Activated T-helper 2 cell treated with anti-CD3 and anti-CD28 coated beads, Interferon-gamma antibody, Interleukin-2, Interleukin-4, amounts not matched to agents 10 μg/mL and 5 μg/mL and 100 μg/mL, durations not matched to agents 14 hours and 24 hours and 36 hours (primary cell): ENCODE measurements at regions not wholly inside any gene's neighbourhood (a gene's known extent, or its start where the extent isn't known, plus 50 kb on each side); places are given as distances from the start of the nearest gene placed in this dataset.

Experiments used
- DNase-seq: peaks from one replicate; pipeline ENCODE4 v3.0.0; 2021; ENCODE audit warnings: low spot score
- H3K27ac Mint-ChIP-seq: one replicate; pipeline ENCODE4 v1.8.0; 2021; ENCODE audit warnings: mixed read lengths
- H3K27me3 Mint-ChIP-seq: one replicate; pipeline ENCODE4 v1.8.0; 2021; ENCODE audit warnings: low read depth, mixed read lengths
- H3K36me3 Mint-ChIP-seq: one replicate; pipeline ENCODE4 v1.8.0; 2021; ENCODE audit warnings: low read depth, mixed read lengths
- H3K4me1 Mint-ChIP-seq: one replicate; pipeline ENCODE4 v1.8.0; 2021; ENCODE audit warnings: low read depth, mixed read lengths
- H3K4me3 Mint-ChIP-seq: one replicate; pipeline ENCODE4 v1.8.0; 2021; ENCODE audit warnings: low read depth, mild to moderate bottlenecking, moderate library complexity, mixed read lengths
- H3K9me3 Mint-ChIP-seq: one replicate; pipeline ENCODE4 v1.8.0; 2021; ENCODE audit warnings: mixed read lengths
- intact Hi-C: fragments of 100-400 bp; cut with micrococcal nuclease; formaldehyde crosslinking; loops from one replicate; pipeline ENCODE4 v1.15.1; 2023

DNA sequence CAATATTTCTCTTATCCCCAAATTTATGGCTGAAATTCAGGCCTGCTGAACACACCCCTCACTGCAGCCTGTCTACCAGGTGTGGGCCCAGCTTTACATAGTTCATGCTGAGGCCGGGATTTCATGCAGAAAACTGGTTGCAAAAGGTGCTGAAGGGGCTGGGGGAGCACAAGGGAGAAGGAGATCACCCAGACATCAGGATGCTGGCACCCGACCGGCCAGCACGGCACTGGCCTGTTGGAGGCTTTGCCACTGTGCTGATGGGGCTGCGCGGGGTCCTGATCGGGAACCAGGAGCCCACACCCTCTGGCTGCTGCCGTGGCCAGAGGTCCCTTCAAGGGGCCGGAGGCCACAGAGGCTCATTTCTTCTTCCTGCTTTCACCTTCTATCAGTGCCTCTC is 177.9 kb upstream of the C2CD4B start:
- Mint-ChIP-seq H3K36me3 (no peaks in the 10 kb centered on the region), H3K9me3 (no peaks in the 10 kb centered on the region), H3K27me3 (no peaks in the 10 kb centered on the region), H3K4me1 (peaks cover 6% of the 10 kb centered on the region), H3K27ac (no peak overlapping the region), H3K4me3 (no peak overlapping the region)
- no peak for DNase-seq
- intact Hi-C loops, result no loop called here

DNA sequence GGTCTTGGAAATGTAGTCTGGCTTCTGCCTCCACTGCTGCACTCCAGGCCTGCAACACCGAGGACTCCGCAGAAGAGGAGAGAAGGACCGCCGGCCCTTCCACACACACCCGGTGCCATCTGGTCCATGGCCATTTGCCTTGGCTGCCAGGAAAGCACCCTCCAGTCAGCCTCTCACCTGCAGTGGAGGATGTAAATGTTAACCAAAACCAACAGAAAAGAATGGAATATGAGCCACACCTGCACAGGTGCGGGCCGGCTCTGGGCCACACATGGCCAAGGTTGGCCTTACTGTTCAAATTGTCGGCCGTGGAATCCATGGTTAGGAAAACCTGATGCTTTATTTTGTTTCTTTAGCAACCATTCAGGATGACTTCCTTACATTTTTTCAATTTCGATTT is 178.3 kb upstream of the C2CD4B start:
- no peak overlapping the region for H3K27ac Mint-ChIP-seq
- intact Hi-C loops, result no loop called here
- no peaks in the 10 kb centered on the region for H3K27me3 Mint-ChIP-seq
- H3K4me1 Mint-ChIP-seq, result peaks cover 6% of the 10 kb centered on the region
- no peaks in the 10 kb centered on the region for H3K9me3 Mint-ChIP-seq
- no peak overlapping the region for H3K4me3 Mint-ChIP-seq
- no peaks in the 10 kb centered on the region for H3K36me3 Mint-ChIP-seq
- DNase-seq, result no peak

DNA sequence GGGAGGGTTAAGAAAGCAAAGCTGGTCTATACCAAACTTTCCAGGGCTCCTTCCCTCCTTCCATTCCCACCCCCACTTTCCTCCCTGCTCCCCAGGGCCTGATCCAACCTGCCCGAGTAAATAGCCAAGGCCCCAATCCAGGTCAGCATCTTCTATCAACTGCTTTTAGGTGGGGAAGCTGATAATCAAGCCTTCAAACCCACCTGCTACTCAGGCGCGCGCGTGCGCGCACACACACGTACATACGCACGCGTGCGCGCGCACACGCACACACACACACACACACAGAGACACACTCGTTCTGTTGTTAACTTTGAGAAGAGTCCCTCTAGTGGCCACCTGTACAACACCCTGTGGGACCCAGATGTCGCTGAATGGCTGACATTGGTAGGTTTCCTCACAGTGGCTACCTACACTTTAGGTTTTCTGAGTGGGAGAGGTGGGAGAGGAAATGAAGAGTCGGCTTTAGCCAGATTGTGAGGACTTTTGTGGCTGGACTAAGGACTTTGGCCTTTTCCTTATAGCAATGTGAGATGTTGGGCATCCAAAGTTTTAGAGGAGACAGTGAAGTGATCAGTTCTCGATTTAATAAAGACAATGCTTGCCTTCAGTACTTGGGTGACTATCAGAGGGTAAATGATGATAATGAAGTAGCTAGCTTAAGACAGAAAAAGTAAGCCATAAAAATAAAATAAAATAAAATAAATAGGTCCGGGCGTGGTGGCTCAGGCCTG is 179.9 kb upstream of the C2CD4B start:
- DNase-seq, result peak; percentile 39
- no peaks in the 10 kb centered on the region for H3K36me3 Mint-ChIP-seq
- H3K4me3 Mint-ChIP-seq, result peak overlapping the region; percentile 56
- no peaks in the 10 kb centered on the region for H3K9me3 Mint-ChIP-seq
- H3K27ac Mint-ChIP-seq, result no peak overlapping the region
- intact Hi-C loops, result no loop called here
- no peaks in the 10 kb centered on the region for H3K27me3 Mint-ChIP-seq
- H3K4me1 Mint-ChIP-seq, result peaks cover 6% of the 10 kb centered on the region

DNA sequence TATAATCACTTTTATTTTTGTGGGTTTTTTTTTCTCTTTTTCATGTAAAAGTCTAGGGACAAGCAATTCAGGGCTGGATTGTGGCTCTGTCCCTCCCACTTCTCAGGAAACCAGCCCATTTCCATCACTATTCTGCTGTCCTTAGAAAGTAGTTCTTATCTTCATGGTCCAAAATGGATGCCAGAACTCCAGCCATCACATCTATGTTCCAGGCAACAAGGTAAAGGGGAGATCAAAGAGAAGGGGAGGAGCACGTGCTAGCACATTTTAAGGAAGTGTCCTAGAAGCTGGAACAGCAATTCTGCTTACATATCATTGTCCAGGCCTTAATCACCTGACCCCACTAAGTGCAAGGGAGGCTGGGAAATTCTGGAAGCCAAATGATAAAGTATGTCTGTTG is 181.1 kb upstream of the C2CD4B start:
- Mint-ChIP-seq H3K27me3 (no peaks in the 10 kb centered on the region), H3K4me1 (peaks cover 6% of the 10 kb centered on the region), H3K4me3 (no peak overlapping the region), H3K9me3 (no peaks in the 10 kb centered on the region), H3K27ac (no peak overlapping the region), H3K36me3 (no peaks in the 10 kb centered on the region)
- DNase-seq, result no peak
- intact Hi-C loops, result no loop called here

DNA sequence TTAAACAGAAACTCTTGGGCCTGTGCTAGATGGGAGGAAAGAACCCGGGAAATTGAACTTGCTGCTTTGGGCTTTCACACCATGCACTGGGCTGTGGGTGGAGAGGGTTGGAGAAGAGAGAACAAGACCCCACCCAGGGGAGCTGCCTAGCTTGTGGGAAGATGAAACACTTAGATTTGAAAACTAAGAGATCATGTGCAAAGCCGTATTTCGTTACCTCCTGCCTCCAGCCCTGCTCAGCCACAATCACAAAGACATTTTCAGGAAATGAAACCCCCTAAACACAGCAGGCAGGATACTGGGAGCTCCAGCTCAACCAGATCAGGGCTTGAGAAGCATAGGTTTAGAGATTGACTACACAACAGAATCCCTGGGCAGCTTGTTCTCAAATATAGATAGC is 183.0 kb upstream of the C2CD4B start:
- no peaks in the 10 kb centered on the region for H3K9me3 Mint-ChIP-seq
- H3K27me3 Mint-ChIP-seq, result no peaks in the 10 kb centered on the region
- intact Hi-C loops, result no loop called here
- peaks cover 6% of the 10 kb centered on the region for H3K4me1 Mint-ChIP-seq
- no peak overlapping the region for H3K27ac Mint-ChIP-seq
- no peak overlapping the region for H3K4me3 Mint-ChIP-seq
- no peak for DNase-seq
- H3K36me3 Mint-ChIP-seq, result no peaks in the 10 kb centered on the region

DNA sequence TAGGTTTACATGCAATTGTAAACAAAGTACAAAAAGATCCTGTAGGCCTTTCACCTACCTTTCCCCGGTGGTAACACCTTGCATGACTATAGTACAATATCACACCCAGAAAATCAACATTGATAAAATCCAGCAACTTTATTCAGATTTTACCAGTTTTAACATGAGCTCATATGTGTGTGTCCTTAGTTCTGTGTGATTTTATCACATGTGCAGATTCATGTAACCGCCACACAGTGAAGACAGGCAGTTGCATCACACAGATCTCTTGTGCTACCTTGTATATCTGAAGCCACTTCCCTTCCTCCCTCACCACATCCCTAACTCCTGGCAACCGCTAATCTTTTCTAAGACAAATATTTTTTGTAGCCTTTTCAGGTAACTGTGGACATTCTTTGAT is 183.5 kb upstream of the C2CD4B start:
- H3K4me3 Mint-ChIP-seq, result no peak overlapping the region
- H3K4me1 Mint-ChIP-seq, result peaks cover 6% of the 10 kb centered on the region
- no peak overlapping the region for H3K27ac Mint-ChIP-seq
- intact Hi-C loops, result no loop called here
- no peak for DNase-seq
- no peaks in the 10 kb centered on the region for H3K9me3 Mint-ChIP-seq
- H3K27me3 Mint-ChIP-seq, result no peaks in the 10 kb centered on the region
- H3K36me3 Mint-ChIP-seq, result no peaks in the 10 kb centered on the region

DNA sequence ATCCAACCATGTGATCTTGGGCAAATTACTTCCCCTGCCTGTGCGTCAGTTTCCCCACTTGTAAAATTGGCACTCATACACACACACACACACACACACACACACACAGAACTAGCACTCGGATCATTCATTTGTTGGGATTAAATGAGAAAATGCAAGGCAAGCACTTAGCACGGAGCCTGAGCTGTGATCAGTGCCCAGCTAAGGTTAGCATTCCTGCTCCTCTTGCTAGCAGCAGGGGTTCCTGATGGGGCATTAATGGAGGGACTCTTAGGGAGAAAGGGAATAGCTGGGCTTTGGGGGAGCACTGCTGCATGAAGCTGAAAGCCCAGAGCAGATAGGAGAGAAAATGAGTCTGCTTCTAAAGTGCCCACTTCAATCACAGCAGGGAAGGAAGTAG is 187.7 kb upstream of the C2CD4B start:
- no peaks in the 10 kb centered on the region for H3K27me3 Mint-ChIP-seq
- intact Hi-C loops, result no loop called here
- no peak for DNase-seq
- no peaks in the 10 kb centered on the region for H3K4me1 Mint-ChIP-seq
- no peaks in the 10 kb centered on the region for H3K36me3 Mint-ChIP-seq
- no peak overlapping the region for H3K4me3 Mint-ChIP-seq
- H3K27ac Mint-ChIP-seq, result no peak overlapping the region
- H3K9me3 Mint-ChIP-seq, result no peaks in the 10 kb centered on the region

DNA sequence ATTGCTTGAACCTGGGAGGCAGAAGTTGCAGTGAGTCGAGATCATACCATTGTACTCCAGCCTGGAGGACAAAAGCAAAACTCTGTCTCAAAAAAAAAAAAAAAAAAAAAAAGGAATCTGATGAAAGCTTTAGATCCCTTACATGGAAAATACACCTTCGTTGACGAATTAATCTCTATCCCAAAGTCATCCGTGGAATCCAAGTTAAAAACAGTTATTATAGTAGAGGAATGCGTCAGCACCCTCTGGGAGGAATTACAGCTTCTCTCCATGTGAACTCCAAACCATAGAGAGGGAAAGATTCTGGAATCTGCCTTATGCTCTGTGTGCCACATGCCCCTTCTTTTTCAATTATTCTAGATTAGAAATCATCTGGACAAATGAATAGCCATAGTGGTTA is 192.3 kb upstream of the C2CD4B start:
- Mint-ChIP-seq H3K9me3 (no peaks in the 10 kb centered on the region), H3K27me3 (peaks cover 11% of the 10 kb centered on the region)
- no peak for DNase-seq

DNA sequence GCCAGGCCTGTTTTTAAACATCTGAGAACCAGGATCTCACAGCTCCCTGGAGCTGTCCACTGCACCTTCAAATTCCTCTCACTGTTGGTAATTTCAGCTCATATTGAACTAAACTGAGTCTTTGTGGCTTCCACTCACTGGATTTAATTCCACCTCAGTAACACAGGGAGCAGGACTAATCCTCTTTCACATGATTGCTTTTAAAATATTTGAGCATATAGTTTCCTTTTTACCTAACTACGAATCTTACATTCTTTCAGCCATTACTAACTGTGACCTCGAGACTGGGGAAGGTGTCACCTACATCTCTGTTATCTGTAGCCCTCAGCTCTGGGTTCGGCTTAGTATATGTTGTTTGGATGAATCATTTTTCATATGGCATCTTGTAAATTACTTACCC is 194.3 kb upstream of the C2CD4B start:
- DNase-seq, result no peak
- intact Hi-C loops, result no loop called here
- H3K4me3 Mint-ChIP-seq, result no peak overlapping the region
- H3K4me1 Mint-ChIP-seq, result no peaks in the 10 kb centered on the region
- H3K9me3 Mint-ChIP-seq, result no peaks in the 10 kb centered on the region
- H3K36me3 Mint-ChIP-seq, result no peaks in the 10 kb centered on the region
- H3K27me3 Mint-ChIP-seq, result peaks cover 12% of the 10 kb centered on the region
- H3K27ac Mint-ChIP-seq, result no peak overlapping the region

More for the DNA sequence above, 192.3 kb upstream of the C2CD4B start:
- intact Hi-C loops, result no loop called here
- Mint-ChIP-seq H3K27ac (no peak overlapping the region), H3K36me3 (no peaks in the 10 kb centered on the region), H3K4me3 (no peak overlapping the region), H3K4me1 (no peaks in the 10 kb centered on the region)

DNA sequence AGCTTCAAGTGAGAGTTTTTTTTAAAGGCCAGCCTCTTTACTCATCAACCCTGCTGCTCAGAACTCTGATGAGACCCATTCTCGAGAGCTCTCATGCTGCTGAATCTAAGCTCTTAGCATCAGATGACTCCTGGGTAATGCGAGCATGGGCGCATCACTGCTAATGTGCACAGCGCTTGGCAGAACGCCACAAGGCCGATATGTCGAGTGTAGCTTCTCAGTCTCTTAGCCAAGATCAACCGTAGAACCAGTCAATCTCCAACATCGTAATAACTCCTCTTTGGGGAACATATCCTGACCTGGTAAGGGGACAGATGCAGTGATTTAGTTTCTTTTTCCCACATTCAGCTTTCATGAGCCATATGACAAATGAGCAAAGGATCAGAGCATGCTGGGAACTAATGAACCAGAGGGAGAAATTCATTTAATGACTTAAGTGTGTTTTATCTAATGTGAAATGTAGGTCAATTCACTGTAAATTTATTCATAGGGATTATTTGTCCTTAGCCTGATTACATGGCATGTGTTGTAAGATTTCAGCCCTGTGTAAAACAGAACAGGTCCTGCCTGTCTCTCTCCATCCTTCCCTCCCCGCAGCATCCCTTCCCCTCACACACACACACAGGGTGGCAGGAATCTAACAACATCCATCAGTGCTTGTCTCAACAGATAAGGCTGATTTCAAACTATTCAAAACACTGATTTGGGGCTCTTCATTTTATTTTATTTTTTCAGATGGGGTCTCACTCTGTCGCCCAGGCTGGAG is 195.4 kb upstream of the C2CD4B start:
- no peak overlapping the region for H3K27ac Mint-ChIP-seq
- H3K27me3 Mint-ChIP-seq, result peaks cover 12% of the 10 kb centered on the region
- intact Hi-C loops, result no loop called here
- H3K4me1 Mint-ChIP-seq, result no peaks in the 10 kb centered on the region
- no peak for DNase-seq
- H3K9me3 Mint-ChIP-seq, result no peaks in the 10 kb centered on the region
- H3K36me3 Mint-ChIP-seq, result no peaks in the 10 kb centered on the region
- no peak overlapping the region for H3K4me3 Mint-ChIP-seq

DNA sequence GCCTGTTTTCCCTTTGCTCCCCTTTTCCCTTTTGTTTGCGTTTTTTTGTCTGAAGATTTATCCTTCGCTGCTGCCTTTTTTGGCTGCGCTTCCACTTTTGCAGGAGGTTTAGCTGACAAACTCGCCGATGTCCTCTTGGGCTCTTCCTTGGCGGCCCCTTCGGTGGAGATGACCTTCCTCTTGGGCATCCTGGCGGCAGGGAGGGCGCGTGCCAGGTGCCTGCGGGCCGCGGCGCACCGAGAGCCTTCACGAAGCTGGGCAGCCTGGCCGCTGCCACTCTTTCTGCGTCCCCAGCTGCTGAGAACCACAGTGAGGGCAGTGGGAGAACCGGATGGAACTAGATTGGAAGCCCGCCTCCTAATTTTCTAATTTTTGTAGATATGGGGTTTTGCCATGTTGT is 197.1 kb upstream of the C2CD4B start:
- Mint-ChIP-seq H3K27ac (no peak overlapping the region), H3K4me1 (no peaks in the 10 kb centered on the region), H3K4me3 (no peak overlapping the region), H3K27me3 (peaks cover 17% of the 10 kb centered on the region), H3K36me3 (no peaks in the 10 kb centered on the region), H3K9me3 (no peaks in the 10 kb centered on the region)
- no peak for DNase-seq
- intact Hi-C loops, result no loop called here

DNA sequence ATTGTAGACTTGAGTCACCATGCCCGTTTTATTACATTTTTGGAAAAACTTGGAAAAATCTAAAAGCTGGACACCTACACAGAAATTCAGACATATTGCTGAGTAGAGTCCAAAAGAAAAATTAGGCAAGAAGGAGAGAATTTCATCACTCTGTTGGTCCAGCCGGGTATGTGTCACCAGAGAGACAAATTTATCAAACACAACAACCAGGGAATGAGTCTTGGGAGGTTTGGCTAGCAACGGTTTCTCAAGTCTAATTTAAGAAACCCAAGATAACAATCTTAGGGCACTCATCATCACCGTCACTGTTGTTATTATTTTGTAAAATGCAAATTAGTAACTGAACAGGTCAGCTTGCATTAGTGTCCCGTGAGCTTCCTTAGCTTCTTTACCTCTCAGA is 197.5 kb upstream of the C2CD4B start:
- intact Hi-C loops, result no loop called here

DNA sequence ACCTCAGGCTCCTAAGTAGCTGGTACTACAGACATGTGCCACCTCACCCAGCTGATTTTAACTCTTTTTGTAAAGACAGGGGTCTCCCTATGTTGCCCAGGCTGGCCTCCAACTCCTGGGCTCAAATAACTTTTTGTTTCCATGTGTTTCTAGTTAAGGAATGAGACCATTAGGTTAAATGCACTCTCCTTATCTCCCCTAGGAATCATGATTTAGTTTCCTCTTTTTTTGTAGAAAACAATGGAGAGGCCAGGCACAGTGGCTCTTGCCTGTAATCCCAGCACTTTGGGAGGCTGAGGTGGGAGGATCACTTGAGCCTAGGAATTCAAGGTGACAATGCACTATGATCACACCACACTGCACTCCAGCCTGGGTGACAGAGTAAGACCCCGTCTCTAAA is 198.8 kb upstream of the C2CD4B start:
- no peak for DNase-seq
- Mint-ChIP-seq H3K9me3 (no peaks in the 10 kb centered on the region), H3K27ac (no peak overlapping the region), H3K36me3 (no peaks in the 10 kb centered on the region), H3K27me3 (peaks cover 17% of the 10 kb centered on the region), H3K4me1 (no peaks in the 10 kb centered on the region), H3K4me3 (no peak overlapping the region)
- intact Hi-C loops, result no loop called here

More for the DNA sequence above, 197.5 kb upstream of the C2CD4B start:
- DNase-seq, result no peak
- Mint-ChIP-seq H3K27me3 (peaks cover 17% of the 10 kb centered on the region), H3K4me1 (no peaks in the 10 kb centered on the region), H3K9me3 (no peaks in the 10 kb centered on the region), H3K36me3 (no peaks in the 10 kb centered on the region), H3K4me3 (no peak overlapping the region), H3K27ac (no peak overlapping the region)
